Endodermal cell (in vitro differentiated cells): ENCODE measurements at regions not wholly inside any gene's neighbourhood (a gene's known extent, or its start where the extent isn't known, plus 50 kb on each side); places are given as distances from the start of the nearest gene placed in this dataset.

Experiments used
- DNase-seq: peaks from one replicate; pipeline ENCODE4 v3.0.0-alpha.2; 2017
- H3K27ac ChIP-seq: 2 replicates; pipeline ENCODE4 v1.5.1; 2013; ENCODE audit warnings: mild to moderate bottlenecking, low read depth, low read length, moderate library complexity
- H3K27me3 ChIP-seq: 2 replicates; pipeline ENCODE4 v1.6.1; 2013; ENCODE audit warnings: mild to moderate bottlenecking, low read length, moderate library complexity; ENCODE audit not compliant: insufficient read depth, control insufficient read depth, poor library complexity, severe bottlenecking
- H3K36me3 ChIP-seq: 2 replicates; pipeline ENCODE4 v1.7.0; 2013; ENCODE audit warnings: mild to moderate bottlenecking, low read length, moderate library complexity; ENCODE audit not compliant: control insufficient read depth, insufficient read depth
- H3K4me1 ChIP-seq: one replicate; pipeline ENCODE4 v1.7.0; 2013; ENCODE audit warnings: low read length; ENCODE audit not compliant: control insufficient read depth, insufficient read depth
- H3K4me3 ChIP-seq: 2 replicates; pipeline ENCODE4 v1.5.1; 2013; ENCODE audit warnings: mild to moderate bottlenecking, low read length, moderate library complexity
- H3K9ac ChIP-seq: 2 replicates; pipeline ENCODE4 v1.6.1; 2013; ENCODE audit warnings: mild to moderate bottlenecking, low read length, moderate library complexity; ENCODE audit not compliant: poor library complexity, severe bottlenecking; ENCODE audit errors: extremely low read depth
- H3K9me3 ChIP-seq: 2 replicates; pipeline ENCODE4 v1.6.1; 2013; ENCODE audit warnings: mild to moderate bottlenecking, low read length, moderate library complexity; ENCODE audit not compliant: control insufficient read depth
- H3K27ac Mint-ChIP-seq: 2 replicates; pipeline ENCODE4 v1.8.0; 2020; ENCODE audit warnings: mixed read lengths
- H3K27me3 Mint-ChIP-seq: 2 replicates; pipeline ENCODE4 v1.8.0; 2021; ENCODE audit warnings: mild to moderate bottlenecking, mixed read lengths; ENCODE audit not compliant: insufficient read depth
- H3K36me3 Mint-ChIP-seq: 2 replicates; pipeline ENCODE4 v1.8.0; 2020; ENCODE audit warnings: low read depth, mixed read lengths
- H3K4me1 Mint-ChIP-seq: 2 replicates; pipeline ENCODE4 v1.8.0; 2020; ENCODE audit warnings: mixed read lengths
- H3K4me3 Mint-ChIP-seq: 2 replicates; pipeline ENCODE4 v1.8.0; 2020; ENCODE audit warnings: mild to moderate bottlenecking, moderate library complexity, mixed read lengths
- H3K9me3 Mint-ChIP-seq: 2 replicates; pipeline ENCODE4 v1.8.0; 2020; ENCODE audit warnings: mild to moderate bottlenecking, mixed read lengths
- WGBS, 2 experiments: methylation state at CpG; one replicate each; pipeline versions ENCODE4 v1.1.5 to v1.1.7; 2013; ENCODE audit warnings: missing lambda C conversion rate in 2 of 2, mixed read lengths in 1 of 2; ENCODE audit not compliant: insufficient coverage in 1 of 2, insufficient read length in 1 of 2; 5-methylcytosine and 5-hydroxymethylcytosine counted together
- TF ChIP-seq, protein P1 (sequence below): fragments of 200-600 bp; sonication (generic); conservative IDR thresholded peaks from 2 replicates; pipeline ENCODE4 v1.5.0; 2021; ENCODE audit warnings: antibody characterized with exemption, mild to moderate bottlenecking

DNA sequence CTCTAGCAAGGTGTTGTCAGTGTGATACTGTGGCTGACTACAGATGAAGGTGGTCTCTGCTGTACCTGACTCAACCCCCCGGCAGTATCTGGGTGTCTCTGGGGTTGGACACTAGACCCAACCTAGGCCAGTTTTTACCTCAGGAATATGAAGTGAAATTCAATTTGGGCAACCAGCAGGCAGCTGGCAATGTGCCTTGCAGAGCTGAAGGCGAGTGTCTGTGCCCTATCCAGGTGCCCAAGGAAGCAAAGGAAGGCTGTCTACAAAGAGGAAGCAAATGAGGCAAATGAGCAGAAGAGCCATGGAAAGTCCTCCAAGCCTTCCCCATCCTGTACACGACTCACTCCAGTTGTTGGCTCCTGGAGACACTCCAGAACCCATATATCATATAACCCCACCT is 264.6 kb upstream of the AGAP1 start:
- H3K4me3 Mint-ChIP-seq = no peak overlapping the region
- no peaks in the 10 kb centered on the region for H3K36me3 Mint-ChIP-seq
- Histone ChIP-seq H3K9ac (no peak overlapping the region), H3K27ac (no peak overlapping the region), H3K4me1 (no peaks in the 10 kb centered on the region), H3K27me3 (no peaks in the 10 kb centered on the region), H3K4me3 (no peak overlapping the region), H3K36me3 (no peaks in the 10 kb centered on the region), H3K9me3 (no peaks in the 10 kb centered on the region)
- no peak overlapping the region for H3K27ac Mint-ChIP-seq
- no peaks in the 10 kb centered on the region for H3K9me3 Mint-ChIP-seq
- peaks cover 5% of the 10 kb centered on the region for H3K4me1 Mint-ChIP-seq
- TF ChIP-seq, protein P1, sequence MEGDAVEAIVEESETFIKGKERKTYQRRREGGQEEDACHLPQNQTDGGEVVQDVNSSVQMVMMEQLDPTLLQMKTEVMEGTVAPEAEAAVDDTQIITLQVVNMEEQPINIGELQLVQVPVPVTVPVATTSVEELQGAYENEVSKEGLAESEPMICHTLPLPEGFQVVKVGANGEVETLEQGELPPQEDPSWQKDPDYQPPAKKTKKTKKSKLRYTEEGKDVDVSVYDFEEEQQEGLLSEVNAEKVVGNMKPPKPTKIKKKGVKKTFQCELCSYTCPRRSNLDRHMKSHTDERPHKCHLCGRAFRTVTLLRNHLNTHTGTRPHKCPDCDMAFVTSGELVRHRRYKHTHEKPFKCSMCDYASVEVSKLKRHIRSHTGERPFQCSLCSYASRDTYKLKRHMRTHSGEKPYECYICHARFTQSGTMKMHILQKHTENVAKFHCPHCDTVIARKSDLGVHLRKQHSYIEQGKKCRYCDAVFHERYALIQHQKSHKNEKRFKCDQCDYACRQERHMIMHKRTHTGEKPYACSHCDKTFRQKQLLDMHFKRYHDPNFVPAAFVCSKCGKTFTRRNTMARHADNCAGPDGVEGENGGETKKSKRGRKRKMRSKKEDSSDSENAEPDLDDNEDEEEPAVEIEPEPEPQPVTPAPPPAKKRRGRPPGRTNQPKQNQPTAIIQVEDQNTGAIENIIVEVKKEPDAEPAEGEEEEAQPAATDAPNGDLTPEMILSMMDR = no peak
- no peaks in the 10 kb centered on the region for H3K27me3 Mint-ChIP-seq
- DNase-seq = no peak
- WGBS, 2 experiments = 89 to 100% methylated on average over 2 to 3 of the region's 3 CpGs

DNA sequence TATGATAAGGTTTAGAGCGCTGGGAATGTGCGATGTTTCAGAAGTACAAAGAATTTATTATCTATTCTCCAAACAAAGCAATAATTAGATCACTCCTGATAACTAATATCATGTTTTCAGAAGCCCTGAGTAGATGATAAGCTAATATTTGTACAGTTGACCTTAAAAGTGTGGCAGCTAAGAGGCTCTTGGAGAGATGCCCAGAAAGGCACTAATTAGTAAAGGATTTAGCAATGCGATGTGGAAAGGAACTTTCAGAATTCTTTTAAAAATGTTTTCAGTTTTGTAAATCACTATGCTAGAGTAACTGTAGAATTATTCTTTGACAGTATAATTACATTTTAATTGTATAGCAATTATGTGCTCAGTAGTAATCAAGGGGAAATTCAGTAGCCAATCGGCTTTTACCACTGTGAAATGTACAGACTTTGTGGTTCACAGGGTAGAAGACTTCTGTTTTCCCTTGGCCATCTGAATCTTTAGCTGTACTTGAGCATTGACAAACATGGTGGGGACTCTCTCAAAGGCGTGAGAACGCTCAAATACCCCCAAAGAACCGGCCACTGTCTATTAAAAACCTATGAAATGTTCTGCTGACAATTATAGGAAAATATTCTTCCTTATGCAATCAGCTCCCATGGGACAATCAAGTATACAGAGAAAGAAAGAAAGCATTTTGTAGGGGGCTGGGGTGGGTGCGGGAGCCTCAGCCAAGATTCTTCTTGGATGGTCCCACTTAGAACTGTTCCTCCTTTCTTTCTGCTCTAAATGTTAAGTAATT is 262.8 kb upstream of the AGAP1 start:
- Mint-ChIP-seq H3K27me3 (no peaks in the 10 kb centered on the region), H3K4me1 (peaks cover 5% of the 10 kb centered on the region), H3K9me3 (no peaks in the 10 kb centered on the region), H3K36me3 (no peaks in the 10 kb centered on the region), H3K4me3 (no peak overlapping the region), H3K27ac (no peak overlapping the region)
- WGBS, 2 experiments = 97 to 100% methylated on average over 2 to 8 of the region's 8 CpGs
- Histone ChIP-seq H3K4me3 (no peak overlapping the region), H3K27ac (no peak overlapping the region), H3K27me3 (no peaks in the 10 kb centered on the region), H3K4me1 (no peaks in the 10 kb centered on the region), H3K9me3 (no peaks in the 10 kb centered on the region), H3K9ac (no peak overlapping the region), H3K36me3 (no peaks in the 10 kb centered on the region)
- no peak for DNase-seq
- TF ChIP-seq, protein P1 = no peak

DNA sequence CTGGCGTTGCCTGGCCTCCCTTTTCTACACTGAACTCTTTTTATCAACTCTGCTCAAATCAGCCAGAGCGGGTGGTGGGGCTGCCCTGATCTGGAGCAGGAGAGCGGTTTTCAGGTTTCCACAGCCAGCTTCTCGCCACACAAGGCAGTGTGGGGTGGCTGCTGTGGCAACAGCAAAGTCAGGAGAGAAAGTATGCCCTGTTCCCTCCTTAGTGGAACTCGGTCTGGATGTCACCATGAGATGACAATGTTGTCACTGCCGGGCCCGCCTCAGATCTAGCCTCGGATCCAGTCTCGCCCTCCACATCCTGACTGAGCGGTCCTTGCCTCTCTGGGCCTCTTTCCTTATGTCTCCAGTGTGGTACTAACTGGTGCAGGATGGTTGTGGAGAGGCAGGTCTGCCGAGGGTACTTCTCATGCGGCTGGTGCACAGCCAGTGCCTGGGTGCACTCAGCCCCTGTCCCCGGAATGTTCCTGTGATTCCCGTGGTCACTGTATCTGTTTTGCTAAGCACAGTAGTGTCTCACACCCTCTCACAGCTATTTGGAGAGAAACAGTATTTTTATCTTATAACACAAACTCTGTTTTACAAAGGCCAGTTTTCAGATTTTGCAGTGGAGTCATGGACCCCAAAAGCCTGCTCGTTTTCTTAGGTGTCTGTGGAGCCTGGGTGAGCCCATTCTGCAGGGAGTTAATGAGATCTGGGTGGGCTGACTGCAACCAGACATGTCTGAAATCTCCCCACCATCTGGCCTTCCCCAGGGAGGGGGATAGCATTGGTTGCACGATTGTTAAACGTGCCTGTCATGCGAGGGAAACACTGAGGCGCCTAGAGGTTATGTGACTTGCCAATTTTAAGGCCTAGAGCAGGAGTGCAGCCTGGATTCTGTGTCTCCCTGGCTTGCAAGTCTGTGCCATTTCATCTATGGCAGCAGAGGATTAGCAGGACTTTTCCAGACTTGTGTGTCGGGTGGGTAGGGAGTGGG is 261.1 kb upstream of the AGAP1 start:
- H3K27me3 Mint-ChIP-seq = no peaks in the 10 kb centered on the region
- TF ChIP-seq, protein P1 = no peak
- H3K4me1 Mint-ChIP-seq = peaks cover 5% of the 10 kb centered on the region
- H3K36me3 Mint-ChIP-seq = no peaks in the 10 kb centered on the region
- H3K9me3 Mint-ChIP-seq = no peaks in the 10 kb centered on the region
- Histone ChIP-seq H3K9me3 (no peaks in the 10 kb centered on the region), H3K27me3 (no peaks in the 10 kb centered on the region), H3K36me3 (no peaks in the 10 kb centered on the region), H3K9ac (no peak overlapping the region), H3K4me3 (no peak overlapping the region), H3K27ac (peak overlapping the region; percentile 30), H3K4me1 (no peaks in the 10 kb centered on the region)
- H3K4me3 Mint-ChIP-seq = no peak overlapping the region
- H3K27ac Mint-ChIP-seq = no peak overlapping the region
- 85 to 91% methylated on average over 16 to 20 of the region's 20 CpGs for WGBS, 2 experiments
- no peak for DNase-seq
